H9 (cell line): ENCODE measurements at regions not wholly inside any gene's neighbourhood (a gene's known extent, or its start where the extent isn't known, plus 50 kb on each side); places are given as distances from the start of the nearest gene placed in this dataset.

Experiments
- DNase-seq: peaks from one replicate; pipeline ENCODE4 v3.0.0-alpha.2; 2017
- H2AFZ ChIP-seq: one replicate; pipeline ENCODE4 v1.6.1; 2013; ENCODE audit warnings: mild to moderate bottlenecking, low read length, control low read depth, moderate library complexity
- H2AK5ac ChIP-seq: 2 replicates; pipeline ENCODE4 v1.6.1; 2013; ENCODE audit warnings: low read length, control low read depth, mixed read lengths; ENCODE audit not compliant: insufficient read length
- H2BK120ac ChIP-seq: one replicate; pipeline ENCODE4 v1.6.1; 2013; ENCODE audit warnings: low read depth, mild to moderate bottlenecking, low read length, control low read depth, inconsistent platforms; ENCODE audit not compliant: poor library complexity, severe bottlenecking
- H2BK12ac ChIP-seq: 2 replicates; pipeline ENCODE4 v1.6.1; 2013; ENCODE audit warnings: low read length, control low read depth, mixed read lengths, low read depth; ENCODE audit not compliant: insufficient read length
- H2BK15ac ChIP-seq: 2 replicates; pipeline ENCODE4 v1.6.1; 2013; ENCODE audit warnings: low read depth, low read length, control low read depth
- H2BK20ac ChIP-seq: one replicate; pipeline ENCODE4 v1.6.1; 2013; ENCODE audit warnings: low read depth, mild to moderate bottlenecking, low read length, control low read depth, inconsistent platforms; ENCODE audit not compliant: poor library complexity, severe bottlenecking
- H2BK5ac ChIP-seq: 2 replicates; pipeline ENCODE4 v1.6.1; 2013; ENCODE audit warnings: low read length, control low read depth, mixed read lengths; ENCODE audit not compliant: insufficient read length
- H3K14ac ChIP-seq: 2 replicates; pipeline ENCODE4 v1.6.1; 2013; ENCODE audit warnings: low read length, control low read depth; ENCODE audit not compliant: insufficient read depth
- H3K18ac ChIP-seq: 2 replicates; pipeline ENCODE4 v1.6.1; 2013; ENCODE audit warnings: low read depth, mild to moderate bottlenecking, mixed read lengths, low read length, control low read depth; ENCODE audit not compliant: insufficient read length
- H3K23ac ChIP-seq: 2 replicates; pipeline ENCODE4 v1.6.1; 2013; ENCODE audit warnings: low read length, control low read depth, mixed read lengths, low read depth; ENCODE audit not compliant: insufficient read length
- H3K23me2 ChIP-seq: 2 replicates; pipeline ENCODE4 v1.6.1; 2013; ENCODE audit warnings: low read depth, mild to moderate bottlenecking, mixed read lengths, low read length, control low read depth; ENCODE audit not compliant: insufficient read length, poor library complexity, severe bottlenecking
- H3K27ac ChIP-seq: 2 replicates; pipeline ENCODE4 v1.5.1; 2013; ENCODE audit warnings: low read length, control low read depth, mixed read lengths, low read depth; ENCODE audit not compliant: insufficient read length
- H3K27me3 ChIP-seq: 2 replicates; pipeline ENCODE4 v1.6.1; 2013; ENCODE audit warnings: low read length, control low read depth, inconsistent platforms; ENCODE audit not compliant: insufficient read depth
- H3K4ac ChIP-seq: 2 replicates; pipeline ENCODE4 v1.6.1; 2013; ENCODE audit warnings: low read depth, mild to moderate bottlenecking, control low read depth, inconsistent platforms, low read length, moderate library complexity
- H3K4me1 ChIP-seq: 2 replicates; pipeline ENCODE4 v1.6.1; 2013; ENCODE audit warnings: low read length, control low read depth, inconsistent platforms; ENCODE audit not compliant: insufficient read depth
- H3K4me2 ChIP-seq: 2 replicates; pipeline ENCODE4 v1.6.1; 2013; ENCODE audit warnings: low read length, control low read depth, mixed read lengths; ENCODE audit not compliant: insufficient read length, insufficient read depth
- H3K56ac ChIP-seq: 2 replicates; pipeline ENCODE4 v1.6.1; 2013; ENCODE audit warnings: low read depth, mild to moderate bottlenecking, mixed read lengths, low read length, control low read depth; ENCODE audit not compliant: insufficient read length
- H3K79me1 ChIP-seq: 2 replicates; pipeline ENCODE4 v1.6.1; 2013; ENCODE audit warnings: low read depth, mild to moderate bottlenecking, moderate library complexity, low read length, control low read depth, inconsistent platforms; ENCODE audit not compliant: insufficient read depth, poor library complexity, severe bottlenecking
- H3K79me2 ChIP-seq: 2 replicates; pipeline ENCODE4 v1.6.1; 2013; ENCODE audit warnings: low read length, control low read depth, inconsistent platforms; ENCODE audit not compliant: insufficient read depth
- H3K9ac ChIP-seq: 2 replicates; pipeline ENCODE4 v1.6.1; 2013; ENCODE audit warnings: low read length, control low read depth, mixed read lengths; ENCODE audit not compliant: insufficient read length; ENCODE audit errors: extremely low read depth
- H3K9me3 ChIP-seq: one replicate; pipeline ENCODE4 v1.6.1; 2013; ENCODE audit warnings: low read depth, low read length, inconsistent platforms; ENCODE audit not compliant: control insufficient read depth
- H3T11ph ChIP-seq: one replicate; pipeline ENCODE4 v1.6.1; 2013; ENCODE audit warnings: mild to moderate bottlenecking, low read length, control low read depth, inconsistent platforms
- H4K20me1 ChIP-seq: one replicate; pipeline ENCODE4 v1.6.1; 2013; ENCODE audit not compliant: control insufficient read depth, insufficient read length, insufficient read depth
- H4K5ac ChIP-seq: 2 replicates; pipeline ENCODE4 v1.6.1; 2013; ENCODE audit warnings: low read depth, mild to moderate bottlenecking, mixed read lengths, low read length, control low read depth; ENCODE audit not compliant: insufficient read length
- H4K8ac ChIP-seq: replicated peaks from 2 replicates; pipeline ENCODE4 v1.6.1; 2013; ENCODE audit warnings: low read length, control low read depth, mixed read lengths, low read depth; ENCODE audit not compliant: insufficient read length
- H4K91ac ChIP-seq: 2 replicates; pipeline ENCODE4 v1.6.1; 2013; ENCODE audit warnings: low read depth, mild to moderate bottlenecking, moderate library complexity, mixed read lengths, low read length, control low read depth; ENCODE audit not compliant: insufficient read length
- H3K27ac Mint-ChIP-seq, 3 experiments: 2 replicates in 2 of 3; 3 replicates in 1 of 3; pipeline ENCODE4 v1.8.0; 2020 to 2021; ENCODE audit warnings: mixed read lengths in 3 of 3, mild to moderate bottlenecking in 1 of 3, moderate library complexity in 1 of 3
- H3K27me3 Mint-ChIP-seq: 2 replicates; pipeline ENCODE4 v1.8.0; 2021; ENCODE audit warnings: low read depth, mild to moderate bottlenecking, moderate library complexity, mixed read lengths
- H3K36me3 Mint-ChIP-seq, 3 experiments: 2 replicates in 2 of 3; 3 replicates in 1 of 3; pipeline ENCODE4 v1.8.0; 2020 to 2021; ENCODE audit warnings: low read depth in 3 of 3, mixed read lengths in 3 of 3; ENCODE audit not compliant: insufficient read depth in 1 of 3
- H3K4me1 Mint-ChIP-seq, 2 experiments: 2 replicates each; pipeline ENCODE4 v1.8.0; 2020; ENCODE audit warnings: mixed read lengths in 2 of 2
- H3K4me3 Mint-ChIP-seq, 2 experiments: 2 replicates in 1 of 2; 3 replicates in 1 of 2; pipeline ENCODE4 v1.8.0; 2020 to 2021; ENCODE audit warnings: mild to moderate bottlenecking in 2 of 2, mixed read lengths in 2 of 2, moderate library complexity in 1 of 2
- H3K9me3 Mint-ChIP-seq, 2 experiments: 2 replicates in 1 of 2; 3 replicates in 1 of 2; pipeline ENCODE4 v1.8.0; 2020; ENCODE audit warnings: mild to moderate bottlenecking in 2 of 2, mixed read lengths in 2 of 2, moderate library complexity in 1 of 2
- CTCF ChIP-seq: fragments of 200-600 bp; sonication (generic); conservative IDR thresholded peaks from 3 replicates; pipeline ENCODE4 v1.8.0; 2021; ENCODE audit warnings: antibody characterized with exemption, mild to moderate bottlenecking
- WGBS: extraction: QIAGEN DNeasy Blood & Tissue Kit; methylation state at CpG from one replicate; pipeline ENCODE4 v1.1.7; 2013; ENCODE audit warnings: missing lambda C conversion rate, low lambda C conversion rate, mixed read lengths; ENCODE audit not compliant: insufficient read length; ENCODE audit errors: extremely low coverage; 5-methylcytosine and 5-hydroxymethylcytosine counted together

GRCh38 chr2:109038992-109039391 lies 50.0 kb upstream of the EDAR start:
- no peak overlapping the region for H4K8ac ChIP-seq
- no peak overlapping the region for H3K4me2 ChIP-seq
- no peak overlapping the region for H2BK12ac ChIP-seq
- no peaks in the 10 kb centered on the region for H3K79me1 ChIP-seq
- Mint-ChIP-seq H3K27me3 (peaks cover 32% of the 10 kb centered on the region), H3K36me3 (no peaks in the 10 kb centered on the region; a peak in 1 of 7 replicates), H3K4me1 (no peaks in the 10 kb centered on the region; a peak in 1 of 4 replicates), H3K4me3 (no peak overlapping the region), H3K9me3 (peaks cover 3 to 5% of the 10 kb centered on the region in 2 experiments; a peak in 3 of 5 replicates), H3K27ac (no peak overlapping the region)
- no peak overlapping the region for H4K5ac ChIP-seq
- H3K9me3 ChIP-seq: no peaks in the 10 kb centered on the region
- H3K23ac ChIP-seq: no peak overlapping the region
- no peaks in the 10 kb centered on the region for H3K27me3 ChIP-seq
- H3K56ac ChIP-seq: no peak overlapping the region
- no peak overlapping the region for H2BK120ac ChIP-seq
- no peak overlapping the region for H2BK5ac ChIP-seq
- WGBS: no CpG with 5 or more reads among the region's 4 CpGs
- H2AK5ac ChIP-seq: no peak overlapping the region
- H3K23me2 ChIP-seq: no peaks in the 10 kb centered on the region
- H4K20me1 ChIP-seq: no peaks in the 10 kb centered on the region
- TF ChIP-seq CTCF: no peak
- no peaks in the 10 kb centered on the region for H3K4me1 ChIP-seq
- no peak overlapping the region for H2BK15ac ChIP-seq
- H4K91ac ChIP-seq: no peak overlapping the region
- no peak overlapping the region for H3T11ph ChIP-seq
- no peak overlapping the region for H3K4ac ChIP-seq
- H3K9ac ChIP-seq: no peak overlapping the region
- no peak overlapping the region for H2BK20ac ChIP-seq
- DNase-seq: no peak
- H2AFZ ChIP-seq: no peak overlapping the region
- no peak overlapping the region for H3K18ac ChIP-seq
- H3K79me2 ChIP-seq: no peaks in the 10 kb centered on the region
- H3K27ac ChIP-seq: no peak overlapping the region
- H3K14ac ChIP-seq: no peak overlapping the region
